Mesenchymal stem cell (in vitro differentiated cells and primary cell): ENCODE measurements at regions not wholly inside any gene's neighbourhood (a gene's known extent, or its start where the extent isn't known, plus 50 kb on each side); places are given as distances from the start of the nearest gene placed in this dataset.
"Not testable (repeated sequence)": the region's sequence is repeated elsewhere in the genome, so short reads cannot be mapped to it uniquely, and the experiment has no call there.

Source experiments
- DNase-seq: peaks from one replicate; pipeline ENCODE4 v3.0.0-alpha.2; 2013
- H2AFZ ChIP-seq: one replicate; pipeline ENCODE4 v1.6.1; 2013; ENCODE audit warnings: low read depth, mild to moderate bottlenecking, control low read depth, inconsistent platforms, low read length, moderate library complexity
- H2AK5ac ChIP-seq: 2 replicates; pipeline ENCODE4 v1.6.1; 2013; ENCODE audit warnings: low read length, moderate library complexity, mild to moderate bottlenecking, inconsistent platforms; ENCODE audit not compliant: severe bottlenecking
- H2BK120ac ChIP-seq: one replicate; pipeline ENCODE4 v1.6.1; 2013; ENCODE audit warnings: low read depth, mild to moderate bottlenecking, inconsistent platforms, low read length, moderate library complexity
- H2BK12ac ChIP-seq, 2 experiments: one replicate each; pipeline ENCODE4 v1.6.1; 2013; ENCODE audit warnings: inconsistent platforms in 2 of 2, low read length in 2 of 2, mild to moderate bottlenecking in 2 of 2, moderate library complexity in 2 of 2, control low read depth in 1 of 2
- H2BK15ac ChIP-seq: one replicate; pipeline ENCODE4 v1.6.1; 2013; ENCODE audit warnings: mild to moderate bottlenecking, low read depth, inconsistent platforms; ENCODE audit not compliant: poor library complexity, severe bottlenecking
- H2BK5ac ChIP-seq: 2 replicates; pipeline ENCODE4 v1.6.1; 2013; ENCODE audit warnings: low read depth, mild to moderate bottlenecking, low read length, control low read depth, inconsistent platforms; ENCODE audit not compliant: poor library complexity, severe bottlenecking
- H3K14ac ChIP-seq, 2 experiments: one replicate each; pipeline ENCODE4 v1.6.1; 2013; ENCODE audit warnings: inconsistent platforms in 2 of 2, low read length in 2 of 2, control low read depth in 1 of 2, mild to moderate bottlenecking in 1 of 2, moderate library complexity in 1 of 2
- H3K18ac ChIP-seq, 2 experiments: one replicate each; pipeline ENCODE4 v1.6.1; 2013; ENCODE audit warnings: inconsistent platforms in 2 of 2, low read length in 2 of 2, control low read depth in 1 of 2, low read depth in 1 of 2, mild to moderate bottlenecking in 1 of 2
- H3K23ac ChIP-seq, 2 experiments: one replicate each; pipeline ENCODE4 v1.6.1; 2013; ENCODE audit warnings: inconsistent platforms in 2 of 2, low read length in 2 of 2, mild to moderate bottlenecking in 2 of 2, moderate library complexity in 2 of 2, control low read depth in 1 of 2
- H3K27ac ChIP-seq: 2 replicates; pipeline ENCODE4 v1.5.1; 2013; ENCODE audit warnings: mild to moderate bottlenecking, moderate library complexity, low read length, control low read depth, inconsistent platforms; ENCODE audit not compliant: poor library complexity, severe bottlenecking
- H3K27me3 ChIP-seq, 2 experiments: 2 replicates each; pipeline versions ENCODE4 v1.6.1 to v1.7.0; 2013; ENCODE audit warnings: low read length in 2 of 2, mild to moderate bottlenecking in 2 of 2, moderate library complexity in 2 of 2, control low read depth in 1 of 2, inconsistent platforms in 1 of 2; ENCODE audit not compliant: control insufficient read depth in 1 of 2, insufficient read depth in 1 of 2
- H3K36me3 ChIP-seq, 2 experiments: 2 replicates each; pipeline versions ENCODE4 v1.6.1 to v1.7.0; 2013; ENCODE audit warnings: low read length in 2 of 2, control low read depth in 1 of 2, inconsistent platforms in 1 of 2, low read depth in 1 of 2, mild to moderate bottlenecking in 1 of 2; ENCODE audit not compliant: insufficient read depth in 2 of 2, control insufficient read depth in 1 of 2
- H3K4ac ChIP-seq, 2 experiments: one replicate each; pipeline ENCODE4 v1.6.1; 2013; ENCODE audit warnings: inconsistent platforms in 2 of 2, low read length in 2 of 2, mild to moderate bottlenecking in 2 of 2, moderate library complexity in 2 of 2, control low read depth in 1 of 2, low read depth in 1 of 2
- H3K4me1 ChIP-seq: 2 replicates; pipeline ENCODE4 v1.6.1; 2013; ENCODE audit warnings: low read depth, low read length, control low read depth; ENCODE audit not compliant: control insufficient read depth, insufficient read depth
- H3K4me2 ChIP-seq: 2 replicates; pipeline ENCODE4 v1.6.1; 2013; ENCODE audit warnings: low read length, mild to moderate bottlenecking, inconsistent platforms; ENCODE audit not compliant: poor library complexity, severe bottlenecking
- H3K4me3 ChIP-seq, 2 experiments: 2 replicates each; pipeline versions ENCODE4 v1.5.1 to v1.7.0; 2013; ENCODE audit warnings: low read length in 2 of 2, mild to moderate bottlenecking in 2 of 2, control low read depth in 1 of 2, low read depth in 1 of 2; ENCODE audit not compliant: insufficient read depth in 1 of 2
- H3K79me1 ChIP-seq: replicated peaks from 2 replicates; pipeline ENCODE4 v1.6.1; 2013; ENCODE audit warnings: mild to moderate bottlenecking, control low read depth, low read length, inconsistent platforms; ENCODE audit not compliant: poor library complexity, severe bottlenecking
- H3K9ac ChIP-seq: 2 replicates; pipeline ENCODE4 v1.7.0; 2013; ENCODE audit warnings: mild to moderate bottlenecking, low read length, moderate library complexity
- H3K9me3 ChIP-seq: 2 replicates; pipeline ENCODE4 v1.7.0; 2013; ENCODE audit warnings: mild to moderate bottlenecking, low read length; ENCODE audit not compliant: control insufficient read depth
- H4K8ac ChIP-seq: one replicate; pipeline ENCODE4 v1.6.1; 2013; ENCODE audit warnings: inconsistent platforms, mild to moderate bottlenecking, low read length, moderate library complexity
- H4K91ac ChIP-seq: one replicate; pipeline ENCODE4 v1.6.1; 2013; ENCODE audit warnings: mild to moderate bottlenecking, low read length, inconsistent platforms
- WGBS: methylation state at CpG from one replicate; pipeline ENCODE4 v1.1.7; 2013; ENCODE audit warnings: mixed read lengths; 5-methylcytosine and 5-hydroxymethylcytosine counted together

GRCh38 chr7:55730197-55730596 lies 132.4 kb downstream of the SEPTIN14 start:
- H2AK5ac ChIP-seq: no peak overlapping the region
- H2BK15ac ChIP-seq: no peak overlapping the region
- H3K27me3 ChIP-seq: peaks cover 0 to 5% of the 10 kb centered on the region in 2 experiments
- H3K9me3 ChIP-seq: no peaks in the 10 kb centered on the region
- H3K18ac ChIP-seq: no peak overlapping the region
- H3K79me1 ChIP-seq: no peaks in the 10 kb centered on the region
- no peak overlapping the region for H3K4me3 ChIP-seq
- H3K4me2 ChIP-seq: no peak overlapping the region
- WGBS: 71% methylated on average over 2 of the region's 2 CpGs
- no peak overlapping the region for H2AFZ ChIP-seq
- H3K4me1 ChIP-seq: no peaks in the 10 kb centered on the region
- H2BK5ac ChIP-seq: no peak overlapping the region
- H3K4ac ChIP-seq: no peak overlapping the region
- H2BK120ac ChIP-seq: no peak overlapping the region
- no peak overlapping the region for H3K9ac ChIP-seq
- no peak overlapping the region for H3K14ac ChIP-seq
- no peak overlapping the region for H4K8ac ChIP-seq
- H3K27ac ChIP-seq: no peak overlapping the region
- H3K36me3 ChIP-seq: no peaks in the 10 kb centered on the region
- no peak for DNase-seq
- H2BK12ac ChIP-seq: no peak overlapping the region
- no peak overlapping the region for H3K23ac ChIP-seq
- H4K91ac ChIP-seq: no peak overlapping the region

GRCh38 chr7:55723621-55723941 lies 139.0 kb downstream of the SEPTIN14 start:
- Histone ChIP-seq H3K4me1 (no peaks in the 10 kb centered on the region), H3K4me3 (no peak overlapping the region), H2AK5ac (no peak overlapping the region), H3K4ac (no peak overlapping the region), H3K4me2 (no peak overlapping the region), H3K18ac (no peak overlapping the region), H2BK15ac (no peak overlapping the region), H3K9ac (no peak overlapping the region), H3K23ac (no peak overlapping the region), H4K8ac (no peak overlapping the region), H3K14ac (no peak overlapping the region), H4K91ac (no peak overlapping the region), H3K27me3 (no peaks in the 10 kb centered on the region), H3K79me1 (no peaks in the 10 kb centered on the region), H3K36me3 (no peaks in the 10 kb centered on the region), H2BK5ac (no peak overlapping the region), H2AFZ (no peak overlapping the region), H2BK120ac (no peak overlapping the region), H3K27ac (no peak overlapping the region), H3K9me3 (no peaks in the 10 kb centered on the region), H2BK12ac (no peak overlapping the region)
- WGBS: 74% methylated on average over 7 of the region's 7 CpGs
- no peak for DNase-seq

GRCh38 chr7:55722874-55723620 lies 139.5 kb downstream of the SEPTIN14 start:
- no CpG with 5 or more reads among the region's 7 CpGs for WGBS
- H4K8ac ChIP-seq, H3K27ac ChIP-seq: not testable (repeated sequence)

GRCh38 chr7:55721004-55721403 lies 141.5 kb downstream of the SEPTIN14 start:
- not testable (repeated sequence) for H3K9ac ChIP-seq, H3K4me3 ChIP-seq, H3K4me2 ChIP-seq, H2AFZ ChIP-seq, H2BK120ac ChIP-seq, H3K36me3 ChIP-seq, H3K4me1 ChIP-seq, H2BK15ac ChIP-seq, H3K27me3 ChIP-seq, H3K4ac ChIP-seq, H3K9me3 ChIP-seq, H2AK5ac ChIP-seq, H3K18ac ChIP-seq, H3K27ac ChIP-seq, H3K23ac ChIP-seq, H3K14ac ChIP-seq, H4K91ac ChIP-seq, H2BK5ac ChIP-seq, H2BK12ac ChIP-seq, H4K8ac ChIP-seq, H3K79me1 ChIP-seq, DNase-seq
- WGBS: no CpG with 5 or more reads among the region's 1 CpG

More at GRCh38 chr7:55722874-55723620, 139.5 kb downstream of the SEPTIN14 start:
- H2BK12ac ChIP-seq, H4K91ac ChIP-seq, H3K18ac ChIP-seq, H2BK120ac ChIP-seq, H3K27me3 ChIP-seq, H3K9ac ChIP-seq, H3K4me3 ChIP-seq, H3K4me1 ChIP-seq, H2BK15ac ChIP-seq, H3K9me3 ChIP-seq, H3K23ac ChIP-seq, H2AFZ ChIP-seq, H2BK5ac ChIP-seq, H3K4ac ChIP-seq, H3K79me1 ChIP-seq, H2AK5ac ChIP-seq, DNase-seq, H3K14ac ChIP-seq, H3K4me2 ChIP-seq, H3K36me3 ChIP-seq: not testable (repeated sequence)
